ENCODE measurements at regions not wholly inside any gene's neighbourhood (a gene's known extent, or its start where the extent isn't known, plus 50 kb on each side); places are given as distances from the start of the nearest gene placed in this dataset.

DNA sequence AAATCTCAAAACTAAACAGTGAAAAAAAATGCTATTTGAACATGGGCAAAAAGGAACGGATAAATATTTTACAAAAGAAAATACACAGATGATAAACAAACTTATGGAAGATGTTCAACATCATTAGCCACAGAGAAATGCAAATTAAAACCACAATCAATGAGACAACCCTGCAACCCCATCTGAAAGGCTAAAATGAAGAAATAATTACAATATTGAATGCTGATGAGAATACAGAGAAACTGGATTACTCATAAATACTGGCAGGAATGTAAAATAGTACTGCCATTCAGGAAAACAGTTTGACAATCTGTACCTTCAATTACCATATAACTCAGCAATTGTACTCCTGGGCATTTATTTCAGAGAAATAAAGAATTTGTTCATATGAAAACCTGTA lies 193.1 kb upstream of the UBE2E3 start:
- TF ChIP-seq, protein P1, sequence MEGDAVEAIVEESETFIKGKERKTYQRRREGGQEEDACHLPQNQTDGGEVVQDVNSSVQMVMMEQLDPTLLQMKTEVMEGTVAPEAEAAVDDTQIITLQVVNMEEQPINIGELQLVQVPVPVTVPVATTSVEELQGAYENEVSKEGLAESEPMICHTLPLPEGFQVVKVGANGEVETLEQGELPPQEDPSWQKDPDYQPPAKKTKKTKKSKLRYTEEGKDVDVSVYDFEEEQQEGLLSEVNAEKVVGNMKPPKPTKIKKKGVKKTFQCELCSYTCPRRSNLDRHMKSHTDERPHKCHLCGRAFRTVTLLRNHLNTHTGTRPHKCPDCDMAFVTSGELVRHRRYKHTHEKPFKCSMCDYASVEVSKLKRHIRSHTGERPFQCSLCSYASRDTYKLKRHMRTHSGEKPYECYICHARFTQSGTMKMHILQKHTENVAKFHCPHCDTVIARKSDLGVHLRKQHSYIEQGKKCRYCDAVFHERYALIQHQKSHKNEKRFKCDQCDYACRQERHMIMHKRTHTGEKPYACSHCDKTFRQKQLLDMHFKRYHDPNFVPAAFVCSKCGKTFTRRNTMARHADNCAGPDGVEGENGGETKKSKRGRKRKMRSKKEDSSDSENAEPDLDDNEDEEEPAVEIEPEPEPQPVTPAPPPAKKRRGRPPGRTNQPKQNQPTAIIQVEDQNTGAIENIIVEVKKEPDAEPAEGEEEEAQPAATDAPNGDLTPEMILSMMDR (IDR thresholded peaks at IDR 0.05): no peak
- TF ChIP-seq POLR2A (IDR thresholded peaks at IDR 0.05): no peak

All from right lobe of liver (tissue), 4 donors.